Uterus (tissue), 2 donors: ENCODE measurements at regions not wholly inside any gene's neighbourhood (a gene's known extent, or its start where the extent isn't known, plus 50 kb on each side); places are given as distances from the start of the nearest gene placed in this dataset.

Experiments
- CTCF ChIP-seq, 4 experiments: fragments of 200-600 bp in 2 of 4; fragments of 450-650 bp in 2 of 4; sonication (generic) in 2 of 4; IDR thresholded peaks; one replicate each; pipeline ENCODE4 v1.5.1; 2016 to 2019; ENCODE audit warnings: antibody characterized with exemption in 4 of 4, mild to moderate bottlenecking in 2 of 4, moderate library complexity in 1 of 4
- POLR2A ChIP-seq, 2 donors: fragments of 450-650 bp; IDR thresholded peaks; one replicate each; pipeline ENCODE4 v1.6.1; 2016; ENCODE audit warnings: antibody characterized with exemption in 2 of 2, mild to moderate bottlenecking in 1 of 2, moderate library complexity in 1 of 2

- TF ChIP-seq CTCF (IDR thresholded peaks at IDR 0.05) (no peak), POLR2A (IDR thresholded peaks at IDR 0.05) (no peak)
Observed at GRCh38 chr10:57825015-57825414, 442.7 kb downstream of the IPMK start.
